Testis (tissue), 2 donors: ENCODE measurements at regions not wholly inside any gene's neighbourhood (a gene's known extent, or its start where the extent isn't known, plus 50 kb on each side); places are given as distances from the start of the nearest gene placed in this dataset.
A peak's percentile ranks its signal among the peaks of the same experiment; 100 is the strongest.

Experiments
- DNase-seq: peaks from one replicate; pipeline ENCODE4 v3.0.0-alpha.2; 2019
- H3K27ac ChIP-seq, 2 donors: fragments of 200-600 bp; sonication (generic); one replicate each; pipeline ENCODE4 v1.5.1; 2019
- H3K27me3 ChIP-seq: fragments of 200-600 bp; sonication (generic); one replicate; pipeline ENCODE4 v1.5.1; 2019
- H3K36me3 ChIP-seq: fragments of 200-600 bp; sonication (generic); one replicate; pipeline ENCODE4 v1.5.1; 2017; ENCODE audit warnings: low read depth; ENCODE audit errors: missing control alignments
- H3K4me1 ChIP-seq: fragments of 200-600 bp; sonication (generic); one replicate; pipeline ENCODE4 v1.5.1; 2019
- H3K4me3 ChIP-seq, 2 donors: fragments of 200-600 bp; sonication (generic); one replicate each; pipeline ENCODE4 v1.5.1; 2017 to 2019
- H3K9me3 ChIP-seq: fragments of 200-600 bp; sonication (generic); one replicate; pipeline ENCODE4 v1.5.1; 2017
- CTCF ChIP-seq, 3 experiments: fragments of 450-650 bp in 2 of 3; fragments of 200-600 bp in 1 of 3; sonication (generic) in 1 of 3; IDR thresholded peaks; one replicate each; pipeline ENCODE4 v1.5.1; 2016 to 2019; ENCODE audit warnings: antibody characterized with exemption in 3 of 3, mild to moderate bottlenecking in 2 of 3, moderate library complexity in 1 of 3
- POLR2A ChIP-seq: fragments of 450-650 bp; IDR thresholded peaks from one replicate; pipeline ENCODE4 v1.6.1; 2017; ENCODE audit warnings: antibody characterized with exemption, mild to moderate bottlenecking, moderate library complexity
- WGBS, 2 donors: methylation state at CpG; one replicate each; pipeline ENCODE4 v1.1.5; 2018; 5-methylcytosine and 5-hydroxymethylcytosine counted together
- intact Hi-C: fragments of 100-400 bp; cut with DNase I; formaldehyde crosslinking; loops from one replicate; pipeline ENCODE4 v1.15.1; 2023; ENCODE audit warnings: low total_unique reads

DNA sequence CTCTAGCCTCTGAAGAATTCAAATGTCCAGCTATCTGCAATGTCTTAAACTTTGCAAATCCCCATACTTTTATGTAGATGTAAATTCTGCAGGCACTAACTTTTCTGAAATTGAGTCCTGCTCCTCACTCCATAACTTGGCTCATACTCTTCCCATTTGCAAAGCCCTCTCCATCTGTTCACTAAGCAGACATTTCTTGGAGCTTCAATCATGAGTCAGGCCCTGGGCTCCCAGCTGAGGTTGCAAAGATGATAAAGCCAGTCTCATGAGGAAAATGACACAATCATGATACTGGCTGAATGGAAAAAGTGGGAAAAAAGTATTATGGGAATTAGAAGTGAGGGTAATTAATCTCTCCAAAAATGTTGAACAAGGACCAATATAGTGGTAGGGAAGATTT, 507.6 kb downstream of the NR2F2 start:
- H3K9me3 ChIP-seq, result no peaks in the 10 kb centered on the region
- no peaks in the 10 kb centered on the region for H3K27me3 ChIP-seq
- TF ChIP-seq CTCF (IDR thresholded peaks at IDR 0.05) (no peak), POLR2A (no peak)
- H3K4me1 ChIP-seq, result no peaks in the 10 kb centered on the region
- no peak overlapping the region for H3K27ac ChIP-seq
- no peak overlapping the region for H3K4me3 ChIP-seq
- DNase-seq, result no peak
- H3K36me3 ChIP-seq, result no peaks in the 10 kb centered on the region
- intact Hi-C loops, result no loop called here

GRCh38 chr15:96849271-96849900, 518.9 kb downstream of the NR2F2 start:
- no peak overlapping the region for H3K27ac ChIP-seq
- TF ChIP-seq POLR2A (no peak), CTCF (IDR thresholded peaks at IDR 0.05) (no peak)
- WGBS, 2 donors, result 32 to 33% methylated on average over 11 of the region's 11 CpGs
- H3K9me3 ChIP-seq, result no peaks in the 10 kb centered on the region
- H3K4me1 ChIP-seq, result no peaks in the 10 kb centered on the region
- no peak for DNase-seq
- H3K27me3 ChIP-seq, result no peaks in the 10 kb centered on the region
- no peak overlapping the region for H3K4me3 ChIP-seq
- H3K36me3 ChIP-seq, result no peaks in the 10 kb centered on the region
- intact Hi-C loops, result no loop called here

- Histone ChIP-seq H3K36me3 (no peaks in the 10 kb centered on the region), H3K4me1 (no peaks in the 10 kb centered on the region), H3K27ac (no peak overlapping the region), H3K9me3 (no peaks in the 10 kb centered on the region), H3K4me3 (no peak overlapping the region), H3K27me3 (no peaks in the 10 kb centered on the region)
- intact Hi-C loops, result no loop called here
- no peak for DNase-seq
- WGBS, 2 donors, result 42 to 44% methylated on average over 3 of the region's 3 CpGs
- no peak for TF ChIP-seq POLR2A
- no peak for TF ChIP-seq CTCF (IDR thresholded peaks at IDR 0.05)
Observed at GRCh38 chr15:96851613-96852012, 521.1 kb downstream of the NR2F2 start.

- intact Hi-C loops, result no loop called here
- Histone ChIP-seq H3K4me1 (no peaks in the 10 kb centered on the region), H3K27ac (no peak overlapping the region), H3K36me3 (no peaks in the 10 kb centered on the region), H3K9me3 (no peaks in the 10 kb centered on the region), H3K27me3 (no peaks in the 10 kb centered on the region), H3K4me3 (no peak overlapping the region)
- DNase-seq, result no peak
- TF ChIP-seq CTCF (IDR thresholded peaks at IDR 0.05), result no peak
- no peak for TF ChIP-seq POLR2A
- WGBS, 2 donors, result 82 to 84% methylated on average over 9 of the region's 9 CpGs
Observed at GRCh38 chr15:96858694-96859093, 528.2 kb downstream of the NR2F2 start.

- 48 to 52% methylated on average over 4 of the region's 4 CpGs for WGBS, 2 donors
- no peak for DNase-seq
- H3K36me3 ChIP-seq, result no peaks in the 10 kb centered on the region
- H3K27me3 ChIP-seq, result no peaks in the 10 kb centered on the region
- no peak overlapping the region for H3K27ac ChIP-seq
- H3K4me3 ChIP-seq, result no peak overlapping the region
- H3K9me3 ChIP-seq, result no peaks in the 10 kb centered on the region
- TF ChIP-seq CTCF (IDR thresholded peaks at IDR 0.05), result peak in 1 of 3 experiments; percentile 12
- no peak for TF ChIP-seq POLR2A
- H3K4me1 ChIP-seq, result no peaks in the 10 kb centered on the region
- intact Hi-C loops, result no loop called here
Observed at GRCh38 chr15:96860741-96861140, 530.2 kb downstream of the NR2F2 start.
